HCT116 (cell line): ENCODE measurements at regions not wholly inside any gene's neighbourhood (a gene's known extent, or its start where the extent isn't known, plus 50 kb on each side); places are given as distances from the start of the nearest gene placed in this dataset.

ENCODE experiments used
- ATAC-seq: fragments of 200-7000 bp; cut with Tn5 transposase; 2 replicates; pipeline ENCODE4 v1.9.1; 2020; ENCODE audit warnings: mild to moderate bottlenecking, moderate library complexity
- BruUV-seq: library from RNA; stranded (reverse); fragments of 400-500 nt; replicated peaks from 2 replicates; lab custom pipeline; 2021; lab: Mats Ljungman, UMichigan
- CTCF ChIA-PET: fragments of 300-600 bp; sonication (Branson Sonifier 250); formaldehyde crosslinking; loops from one replicate; lab custom pipeline; 2021; ENCODE audit warnings: antibody characterized with exemption; lab: Charles Lee
- POLR2A ChIA-PET: fragments of 300-600, 350-600 bp; sonication (Branson Sonifier 250); formaldehyde crosslinking; loops from one replicate; lab custom pipeline; 2021; ENCODE audit warnings: antibody characterized with exemption; lab: Charles Lee
- RAD21 ChIA-PET, 2 experiments: fragments of 300-600 bp; sonication (Branson Sonifier 250); formaldehyde crosslinking; loops; one replicate each; lab custom pipeline; 2023; ENCODE audit warnings: low total read pairs in 2 of 2; ENCODE audit not compliant: uncharacterized antibody in 2 of 2, unreplicated experiment in 2 of 2, low non-redundant PET in 1 of 2; lab: Charles Lee
- DNase-seq: peaks from one replicate; pipeline ENCODE4 v3.0.0-alpha.2; 2010; ENCODE audit warnings: low read depth, low spot score
- H2AFZ ChIP-seq: fragments of 200-600 bp; shearing (Covaris generic), sonication (generic); 2 replicates; pipeline ENCODE4 v1.6.1; 2017; ENCODE audit warnings: low read depth, mixed run types, mixed read lengths, antibody characterized with exemption, low read length; ENCODE audit not compliant: poor library complexity, severe bottlenecking
- H3K27ac ChIP-seq: 2 replicates; pipeline ENCODE4 v1.5.1; 2012; ENCODE audit warnings: low read depth, low read length
- H3K27me3 ChIP-seq: fragments of 200-600 bp; sonication (generic); 2 replicates; pipeline ENCODE4 v1.6.1; 2016; ENCODE audit warnings: mixed run types, low read length, mixed read lengths; ENCODE audit not compliant: insufficient read depth
- H3K36me3 ChIP-seq, 2 experiments: fragments of 200-500 bp in 1 of 2; fragments of 200-600 bp in 1 of 2; sonication (Bioruptor generic) in 1 of 2; sonication (generic) in 1 of 2; 2 replicates each; pipeline versions ENCODE4 v1.5.1 to v1.6.1; 2014 to 2016; ENCODE audit warnings: low read length in 2 of 2, inconsistent platforms in 1 of 2, mixed read lengths in 1 of 2, mixed run types in 1 of 2; ENCODE audit not compliant: insufficient read depth in 2 of 2, control insufficient read depth in 1 of 2
- H3K4me1 ChIP-seq, 2 experiments: fragments of 200-600 bp in 1 of 2; sonication (generic) in 1 of 2; 2 replicates each; pipeline versions ENCODE4 v1.5.1 to v1.6.1; 2012 to 2017; ENCODE audit warnings: low read length in 2 of 2, inconsistent platforms in 1 of 2, mild to moderate bottlenecking in 1 of 2, mixed read lengths in 1 of 2, mixed run types in 1 of 2, moderate library complexity in 1 of 2; ENCODE audit not compliant: insufficient read depth in 2 of 2, control insufficient read depth in 1 of 2
- H3K4me2 ChIP-seq: fragments of 200-600 bp; sonication (generic); 2 replicates; pipeline ENCODE4 v1.6.1; 2017; ENCODE audit warnings: mixed run types, low read length, mixed read lengths
- H3K4me3 ChIP-seq, 2 experiments: fragments of 200-600 bp in 1 of 2; sonication (generic) in 1 of 2; replicated peaks in 1 of 2; 2 replicates each; pipeline ENCODE4 v1.5.1; 2011 to 2016; ENCODE audit warnings: low read length in 2 of 2, control low read depth in 1 of 2, low read depth in 1 of 2, mild to moderate bottlenecking in 1 of 2, mixed read lengths in 1 of 2, mixed run types in 1 of 2
- H3K79me2 ChIP-seq: fragments of 200-600 bp; sonication (generic); 2 replicates; pipeline ENCODE4 v1.6.1; 2017; ENCODE audit warnings: mild to moderate bottlenecking, mixed run types, low read length, moderate library complexity, mixed read lengths; ENCODE audit not compliant: insufficient read depth
- H3K9ac ChIP-seq: fragments of 200-600 bp; sonication (generic); 2 replicates; pipeline ENCODE4 v1.6.1; 2016; ENCODE audit warnings: low read length, mixed read lengths
- H3K9me2 ChIP-seq: fragments of 200-600 bp; sonication (generic), shearing (Covaris generic); 2 replicates; pipeline ENCODE4 v1.6.1; 2017; ENCODE audit warnings: mixed run types, mild to moderate bottlenecking, moderate library complexity; ENCODE audit not compliant: insufficient read depth
- H3K9me3 ChIP-seq, 2 experiments: fragments of 200-500 bp in 1 of 2; fragments of 200-600 bp in 1 of 2; sonication (Bioruptor generic) in 1 of 2; sonication (generic) in 1 of 2; 2 replicates each; pipeline ENCODE4 v1.6.1; 2014 to 2017; ENCODE audit warnings: low read length in 2 of 2, mixed read lengths in 2 of 2, inconsistent platforms in 1 of 2, low read depth in 1 of 2, mild to moderate bottlenecking in 1 of 2, mixed run types in 1 of 2, moderate library complexity in 1 of 2; ENCODE audit not compliant: control insufficient read depth in 1 of 2, insufficient read depth in 1 of 2
- H4K20me1 ChIP-seq: fragments of 200-600 bp; sonication (generic), shearing (Covaris generic); 2 replicates; pipeline ENCODE4 v1.6.1; 2017; ENCODE audit warnings: mixed run types, mild to moderate bottlenecking, moderate library complexity; ENCODE audit not compliant: insufficient read depth
- CBX3 ChIP-seq: IDR thresholded peaks from 2 replicates; pipeline ENCODE4 v1.6.1; 2012; ENCODE audit warnings: low read depth
- CEBPB ChIP-seq: IDR thresholded peaks from 2 replicates; pipeline ENCODE4 v1.6.1; 2012; ENCODE audit warnings: low read depth
- CTCF ChIP-seq, 3 experiments: fragments of 200-600 bp in 1 of 3; sonication (generic) in 1 of 3; IDR thresholded peaks in 2 of 3; conservative IDR thresholded peaks in 1 of 3; 2 replicates each; pipeline ENCODE4 v1.5.1; 2012 to 2017; ENCODE audit warnings: low read depth in 2 of 3, low read length in 2 of 3, antibody characterized with exemption in 1 of 3, borderline replicate concordance in 1 of 3, control low read depth in 1 of 3, mild to moderate bottlenecking in 1 of 3, mixed read lengths in 1 of 3, mixed run types in 1 of 3, moderate library complexity in 1 of 3; ENCODE audit not compliant: insufficient read depth in 1 of 3
- EGR1 ChIP-seq: IDR thresholded peaks from 2 replicates; pipeline ENCODE4 v1.6.1; 2012; ENCODE audit warnings: low read depth
- ELF1 ChIP-seq: IDR thresholded peaks from 2 replicates; pipeline ENCODE4 v1.6.1; 2012; ENCODE audit warnings: low read depth, borderline replicate concordance
- EZH2 ChIP-seq: fragments of 200-600 bp; sonication (generic); IDR thresholded peaks from 2 replicates; pipeline ENCODE4 v1.6.1; 2017; ENCODE audit warnings: antibody characterized with exemption, mixed run types
- EZH2phosphoT487 ChIP-seq: fragments of 200-600 bp; IDR thresholded peaks from 2 replicates; pipeline ENCODE4 v1.6.1; 2018; ENCODE audit warnings: antibody characterized with exemption, borderline replicate concordance
- FOSL1 ChIP-seq: IDR thresholded peaks from 2 replicates; pipeline ENCODE4 v1.6.1; 2012; ENCODE audit warnings: low read depth
- MAX ChIP-seq: IDR thresholded peaks from 2 replicates; pipeline ENCODE4 v1.6.1; 2012
- POLR2A ChIP-seq: IDR thresholded peaks from 2 replicates; pipeline ENCODE4 v1.7.0; 2011; ENCODE audit warnings: borderline replicate concordance; ENCODE audit not compliant: insufficient read depth, insufficient read length; ENCODE audit errors: extremely low read depth
- RAD21 ChIP-seq: IDR thresholded peaks from 2 replicates; pipeline ENCODE4 v1.6.1; 2012; ENCODE audit warnings: low read depth, mild to moderate bottlenecking
- SIN3A ChIP-seq: IDR thresholded peaks from 2 replicates; pipeline ENCODE4 v1.6.1; 2012; ENCODE audit warnings: low read depth
- SP1 ChIP-seq: IDR thresholded peaks from 2 replicates; pipeline ENCODE4 v1.6.1; 2012; ENCODE audit warnings: low read depth
- SRF ChIP-seq: IDR thresholded peaks from 2 replicates; pipeline ENCODE4 v1.6.1; 2012; ENCODE audit warnings: low read depth
- TCF7L2 ChIP-seq: IDR thresholded peaks from 2 replicates; pipeline ENCODE4 v1.7.0; 2011; ENCODE audit warnings: borderline replicate concordance, inconsistent platforms; ENCODE audit not compliant: insufficient read depth, insufficient read length; ENCODE audit errors: extremely low read depth
- YY1 ChIP-seq: IDR thresholded peaks from 2 replicates; pipeline ENCODE4 v1.6.1; 2011; ENCODE audit warnings: low read length, low read depth, moderate library complexity, mild to moderate bottlenecking; ENCODE audit not compliant: insufficient replicate concordance; ENCODE audit errors: extremely low read depth
- ZFX ChIP-seq: fragments of 450-650 bp; IDR thresholded peaks from 2 replicates; pipeline ENCODE4 v1.6.1; 2017
- intact Hi-C: fragments of 100-400 bp; cut with micrococcal nuclease; formaldehyde crosslinking; loops from 2 replicates; pipeline ENCODE4 v1.10.0; 2022
- TF ChIP-seq, protein P1 (sequence below): IDR thresholded peaks from 2 replicates; pipeline ENCODE4 v1.6.1; 2012
- TF ChIP-seq, protein P2 (sequence below): IDR thresholded peaks from 2 replicates; pipeline ENCODE4 v1.6.1; 2012; ENCODE audit warnings: low read depth

GRCh38 chr7:1372063-1372462 lies 87.2 kb downstream of the MICALL2 start:
- no peak overlapping the region for H2AFZ ChIP-seq
- H3K27me3 ChIP-seq = no peaks in the 10 kb centered on the region
- TF ChIP-seq ZFX (no peak), EGR1 (no peak), FOSL1 (no peak), CTCF (IDR thresholded peaks at IDR 0.05 in 2 of 3, conservative IDR thresholded peaks at IDR 0.05 in 1 of 3; ENCODE audit: borderline replicate concordance in 1 of 3, insufficient read depth in 1 of 3, low read depth in 2 of 3, low read length in 2 of 3) (no peak), EZH2 (no peak), EZH2phosphoT487 (no peak), CBX3 (no peak), YY1 (no peak), SRF (no peak), ELF1 (no peak), RAD21 (no peak), SP1 (no peak), CEBPB (no peak), POLR2A (no peak), MAX (no peak), TCF7L2 (no peak), SIN3A (no peak)
- TF ChIP-seq, protein P1, sequence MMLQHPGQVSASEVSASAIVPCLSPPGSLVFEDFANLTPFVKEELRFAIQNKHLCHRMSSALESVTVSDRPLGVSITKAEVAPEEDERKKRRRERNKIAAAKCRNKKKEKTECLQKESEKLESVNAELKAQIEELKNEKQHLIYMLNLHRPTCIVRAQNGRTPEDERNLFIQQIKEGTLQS = no peak
- TF ChIP-seq, protein P2, sequence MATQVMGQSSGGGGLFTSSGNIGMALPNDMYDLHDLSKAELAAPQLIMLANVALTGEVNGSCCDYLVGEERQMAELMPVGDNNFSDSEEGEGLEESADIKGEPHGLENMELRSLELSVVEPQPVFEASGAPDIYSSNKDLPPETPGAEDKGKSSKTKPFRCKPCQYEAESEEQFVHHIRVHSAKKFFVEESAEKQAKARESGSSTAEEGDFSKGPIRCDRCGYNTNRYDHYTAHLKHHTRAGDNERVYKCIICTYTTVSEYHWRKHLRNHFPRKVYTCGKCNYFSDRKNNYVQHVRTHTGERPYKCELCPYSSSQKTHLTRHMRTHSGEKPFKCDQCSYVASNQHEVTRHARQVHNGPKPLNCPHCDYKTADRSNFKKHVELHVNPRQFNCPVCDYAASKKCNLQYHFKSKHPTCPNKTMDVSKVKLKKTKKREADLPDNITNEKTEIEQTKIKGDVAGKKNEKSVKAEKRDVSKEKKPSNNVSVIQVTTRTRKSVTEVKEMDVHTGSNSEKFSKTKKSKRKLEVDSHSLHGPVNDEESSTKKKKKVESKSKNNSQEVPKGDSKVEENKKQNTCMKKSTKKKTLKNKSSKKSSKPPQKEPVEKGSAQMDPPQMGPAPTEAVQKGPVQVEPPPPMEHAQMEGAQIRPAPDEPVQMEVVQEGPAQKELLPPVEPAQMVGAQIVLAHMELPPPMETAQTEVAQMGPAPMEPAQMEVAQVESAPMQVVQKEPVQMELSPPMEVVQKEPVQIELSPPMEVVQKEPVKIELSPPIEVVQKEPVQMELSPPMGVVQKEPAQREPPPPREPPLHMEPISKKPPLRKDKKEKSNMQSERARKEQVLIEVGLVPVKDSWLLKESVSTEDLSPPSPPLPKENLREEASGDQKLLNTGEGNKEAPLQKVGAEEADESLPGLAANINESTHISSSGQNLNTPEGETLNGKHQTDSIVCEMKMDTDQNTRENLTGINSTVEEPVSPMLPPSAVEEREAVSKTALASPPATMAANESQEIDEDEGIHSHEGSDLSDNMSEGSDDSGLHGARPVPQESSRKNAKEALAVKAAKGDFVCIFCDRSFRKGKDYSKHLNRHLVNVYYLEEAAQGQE = no peak
- H3K79me2 ChIP-seq = no peaks in the 10 kb centered on the region
- RAD21 ChIA-PET = no interaction called here
- DNase-seq (no peak), ATAC-seq (no peak)
- intact Hi-C loops = no loop called here
- H3K27ac ChIP-seq = no peak overlapping the region
- H3K9me2 ChIP-seq = no peaks in the 10 kb centered on the region
- POLR2A ChIA-PET = no interaction called here
- H3K4me3 ChIP-seq = no peak overlapping the region
- CTCF ChIA-PET = no interaction called here
- H3K4me1 ChIP-seq = peaks cover 0 to 14% of the 10 kb centered on the region in 2 experiments; a peak in 2 of 4 replicates
- H3K36me3 ChIP-seq = no peaks in the 10 kb centered on the region
- no peaks in the 10 kb centered on the region for H3K9me3 ChIP-seq
- no peak overlapping the region for H3K9ac ChIP-seq
- no peaks in the 10 kb centered on the region for H4K20me1 ChIP-seq
- no peak overlapping the region for H3K4me2 ChIP-seq
- no TSS peak for BruUV-seq
